Posterior vena cava (tissue), 2 donors: ENCODE measurements at regions not wholly inside any gene's neighbourhood (a gene's known extent, or its start where the extent isn't known, plus 50 kb on each side); places are given as distances from the start of the nearest gene placed in this dataset.
"Not testable (repeated sequence)": the region's sequence is repeated elsewhere in the genome, so short reads cannot be mapped to it uniquely, and the experiment has no call there.

Source experiments
- DNase-seq: peaks from one replicate; pipeline ENCODE4 v3.0.0-alpha.2; 2020; ENCODE audit warnings: low spot score
- intact Hi-C, 2 donors: fragments of 100-400 bp; cut with DNase I; formaldehyde crosslinking; loops; one replicate each; pipeline versions ENCODE4 v1.14.1 to v1.14.2; 2022 to 2023
- donor health status: DM: yes; HTN: yes; CAD: no.
- donor health status: DM: yes; HTN: yes; CAD: no.

GRCh38 chr3:71990545-71990944, 205.6 kb upstream of the PROK2 start:
- no peak for DNase-seq
- intact Hi-C loops, result no loop called here

GRCh38 chr3:71989165-71989564, 204.2 kb upstream of the PROK2 start:
- intact Hi-C loops, result no loop called here
- DNase-seq, result no peak

DNA sequence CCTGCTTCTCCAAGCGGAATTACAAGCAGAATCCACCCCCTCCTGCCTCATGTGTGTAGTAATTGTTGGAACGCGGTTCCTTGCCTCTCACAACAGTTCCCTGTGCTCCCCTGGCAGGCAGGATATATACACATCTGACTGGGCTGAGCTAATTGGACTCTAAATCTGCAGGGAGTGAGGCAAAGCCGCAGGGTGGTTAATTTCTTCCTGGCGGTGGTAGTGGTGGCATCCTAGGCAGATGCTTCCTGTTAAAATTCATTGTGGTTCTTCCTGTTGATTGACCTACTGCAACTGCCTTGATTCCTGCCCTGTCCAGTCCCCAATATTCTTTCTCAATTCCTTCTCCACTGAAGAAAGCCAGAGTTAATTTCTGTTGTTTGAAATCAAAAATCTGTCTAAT, 202.9 kb upstream of the PROK2 start:
- intact Hi-C loops, result no loop called here
- DNase-seq, result no peak

DNA sequence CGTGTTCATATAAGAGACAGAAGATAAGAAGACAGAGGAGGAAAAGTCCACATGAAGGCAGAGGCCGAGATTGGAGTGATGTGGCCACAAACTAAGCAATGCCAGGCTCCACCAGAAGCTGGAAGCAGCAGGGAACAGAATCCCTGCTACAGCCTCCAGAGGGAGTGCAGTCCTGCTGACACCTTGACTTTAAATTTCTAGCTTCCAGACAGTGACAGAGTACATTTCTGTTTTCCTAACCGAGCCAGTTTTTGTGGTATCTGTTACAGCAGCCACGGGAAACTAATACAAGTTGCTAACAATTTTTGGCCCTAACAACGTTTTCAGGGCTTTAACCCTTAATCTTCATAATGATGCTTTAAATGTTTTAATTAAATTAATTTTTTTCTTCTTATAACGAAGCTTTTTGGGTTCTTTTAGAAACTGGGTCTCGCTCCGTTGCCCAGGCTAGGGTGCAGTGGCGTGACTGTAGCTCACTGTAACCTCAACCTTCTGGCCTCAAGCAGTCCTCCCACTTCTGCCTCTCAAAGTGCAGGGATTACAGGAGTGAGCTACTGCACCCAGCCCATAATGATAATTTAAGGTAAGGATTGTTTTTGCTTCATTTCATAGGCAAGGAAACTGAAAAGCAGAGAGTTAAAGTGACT, 202.3 kb upstream of the PROK2 start:
- DNase-seq, result no peak
- intact Hi-C loops, result no loop called here

GRCh38 chr3:71986606-71987005, 201.7 kb upstream of the PROK2 start:
- intact Hi-C loops, result no loop called here
- no peak for DNase-seq

GRCh38 chr3:71984843-71985613, 200.1 kb upstream of the PROK2 start:
- intact Hi-C loops, result no loop called here
- no peak for DNase-seq

GRCh38 chr3:71983694-71984093, 198.7 kb upstream of the PROK2 start:
- no peak for DNase-seq
- intact Hi-C loops, result no loop called here

- DNase-seq, intact Hi-C loops: not testable (repeated sequence)
Observed at GRCh38 chr3:71982506-71983258, 197.7 kb upstream of the PROK2 start.

DNA sequence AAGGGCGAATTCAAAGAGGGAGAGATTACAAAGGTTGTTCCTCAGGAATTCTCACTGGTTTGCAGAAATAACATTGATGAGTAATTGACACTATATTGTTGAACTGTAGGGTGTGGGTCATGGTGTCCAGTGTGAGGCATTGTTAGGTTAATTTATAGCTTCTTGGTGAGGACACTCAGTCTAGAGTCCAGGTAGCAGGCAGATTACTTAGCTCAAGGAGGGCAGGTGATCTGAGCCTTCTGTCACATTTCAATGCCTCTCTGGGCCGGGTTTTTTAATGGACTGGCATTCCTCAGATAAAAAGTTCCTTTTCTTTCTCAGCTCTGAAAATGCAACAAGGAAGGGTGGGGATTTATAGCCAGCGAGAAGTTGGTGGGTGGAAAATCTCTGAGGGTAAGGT, 194.2 kb upstream of the PROK2 start:
- no peak for DNase-seq
- intact Hi-C loops, result no loop called here

- intact Hi-C loops, result no loop called here
Observed at GRCh38 chr3:71978150-71978721, 193.3 kb upstream of the PROK2 start.

DNA sequence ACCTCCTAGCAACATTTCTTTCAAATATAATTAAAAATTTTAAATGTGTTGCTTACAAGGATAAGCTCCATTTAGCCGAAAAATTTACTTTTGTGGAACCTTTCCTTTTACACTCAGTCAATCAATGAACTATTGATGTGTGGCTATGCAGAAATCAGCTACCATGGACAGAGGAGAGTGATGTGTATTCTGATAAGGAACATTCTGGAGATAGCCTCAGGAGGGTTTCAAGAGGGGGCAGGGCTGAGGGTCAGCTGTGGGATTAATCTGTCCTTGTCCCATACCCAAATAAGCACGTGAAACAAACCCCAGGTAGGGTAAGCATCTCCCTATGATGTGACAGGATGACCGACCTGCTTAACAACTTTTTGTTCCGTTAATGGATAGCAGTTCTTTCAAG, 192.6 kb upstream of the PROK2 start:
- no peak for DNase-seq
- intact Hi-C loops, result no loop called here

More at GRCh38 chr3:71978150-71978721, 193.3 kb upstream of the PROK2 start:
- no peak for DNase-seq

- intact Hi-C loops, result no loop called here
- DNase-seq, result no peak
Observed at GRCh38 chr3:71975573-71975972, 190.6 kb upstream of the PROK2 start.

DNA sequence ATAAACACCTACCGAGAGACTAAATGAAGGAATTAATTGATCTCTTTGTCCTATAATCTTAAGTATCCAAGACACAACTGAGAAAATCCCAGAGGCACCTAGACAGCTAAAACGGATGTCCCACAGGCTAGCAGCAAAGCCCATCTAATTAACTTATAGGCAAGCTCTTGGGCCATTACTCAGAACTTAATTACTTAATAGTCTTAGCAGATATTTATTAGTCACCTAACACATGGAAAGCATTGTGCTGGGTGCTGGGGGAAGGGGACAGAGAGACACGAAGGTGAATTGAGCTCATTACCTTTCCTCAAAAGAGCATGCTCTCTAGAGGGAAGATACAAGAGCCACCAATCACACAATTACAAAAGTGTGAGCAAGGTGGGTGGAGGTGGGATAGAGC, 189.8 kb upstream of the PROK2 start:
- intact Hi-C loops, result no loop called here
- DNase-seq, result no peak

- peak; percentile 89 for DNase-seq
- intact Hi-C loops, result no loop called here
Observed at GRCh38 chr3:71973274-71974030, 188.5 kb upstream of the PROK2 start.

- intact Hi-C loops, result no loop called here
- no peak for DNase-seq
Observed at GRCh38 chr3:71972031-71972430, 187.1 kb upstream of the PROK2 start.

GRCh38 chr3:71968544-71968943, 183.6 kb upstream of the PROK2 start:
- intact Hi-C loops, result no loop called here
- no peak for DNase-seq

DNA sequence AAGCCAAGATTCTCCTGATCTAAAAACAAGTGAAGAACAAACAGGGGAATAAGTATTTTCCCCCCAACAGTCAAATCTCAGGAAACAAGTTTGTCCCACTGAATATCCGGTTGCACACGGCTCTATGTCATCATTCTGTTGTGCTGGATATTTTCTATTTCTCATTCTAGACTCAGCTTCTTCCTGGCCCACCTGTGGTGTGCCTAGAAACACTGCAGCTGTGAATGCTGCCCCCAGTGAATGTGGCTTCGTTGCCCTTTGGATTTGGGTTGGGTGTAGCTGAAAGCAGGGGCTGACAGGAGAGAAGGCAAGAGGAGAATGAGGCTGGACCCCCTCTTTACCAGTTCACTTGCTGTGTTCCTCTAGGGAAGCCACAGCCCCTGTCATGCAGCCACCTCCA, 181.2 kb upstream of the PROK2 start:
- intact Hi-C loops, result no loop called here
- DNase-seq, result no peak

DNA sequence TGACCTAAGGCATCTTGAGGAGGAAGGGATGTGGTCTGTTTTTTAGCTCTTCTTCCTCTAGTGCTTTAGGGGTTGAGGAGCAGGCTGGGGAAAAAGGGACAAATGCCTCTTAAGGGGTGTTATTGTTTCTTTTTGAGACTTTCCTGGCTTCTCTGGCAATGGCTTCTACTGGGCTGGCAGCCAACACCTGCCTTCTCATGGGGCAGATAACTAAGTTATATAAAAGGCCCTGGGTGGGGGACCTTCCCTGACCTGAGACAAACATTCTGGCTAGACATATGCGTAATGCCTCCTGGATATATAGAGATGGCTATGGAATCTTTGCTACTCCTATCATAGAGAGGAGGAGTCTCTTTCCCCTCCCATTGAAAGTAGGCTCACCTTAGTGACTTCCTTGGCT, 179.2 kb upstream of the PROK2 start:
- DNase-seq, result no peak
- intact Hi-C loops, result no loop called here

- intact Hi-C loops, result no loop called here
- DNase-seq, result no peak
Observed at GRCh38 chr3:71962561-71963240, 177.8 kb upstream of the PROK2 start.
